Activated CD8-positive, alpha-beta memory T cell treated with anti-CD3 and anti-CD28 coated beads, Interleukin-2, amount 50 U/mL, for 1 hour (primary cell): ENCODE measurements at regions not wholly inside any gene's neighbourhood (a gene's known extent, or its start where the extent isn't known, plus 50 kb on each side); places are given as distances from the start of the nearest gene placed in this dataset.

Experiments
- DNase-seq: peaks from one replicate; pipeline ENCODE4 v3.0.0-alpha.2; 2020; ENCODE audit errors: extremely low read depth

DNA sequence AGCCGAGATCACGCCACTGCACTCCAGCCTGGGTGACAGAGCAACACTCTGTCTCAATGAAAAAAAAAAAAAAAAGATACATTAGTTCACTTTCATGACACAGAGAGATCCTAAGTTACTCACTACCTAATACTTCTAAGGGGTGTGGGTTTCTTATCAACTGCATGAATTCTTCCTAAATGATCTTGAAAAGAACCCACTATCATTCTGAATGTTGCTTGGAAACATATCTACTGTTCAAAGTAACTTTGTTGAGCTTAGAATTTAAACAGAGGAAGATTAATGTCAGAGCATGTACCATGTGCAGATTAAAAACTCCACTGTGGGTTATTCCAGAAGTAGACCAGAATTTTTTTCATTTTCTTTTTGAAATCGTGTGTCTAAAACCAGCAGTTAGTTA is 241.5 kb downstream of the LTN1 start:
- DNase-seq: no peak

DNA sequence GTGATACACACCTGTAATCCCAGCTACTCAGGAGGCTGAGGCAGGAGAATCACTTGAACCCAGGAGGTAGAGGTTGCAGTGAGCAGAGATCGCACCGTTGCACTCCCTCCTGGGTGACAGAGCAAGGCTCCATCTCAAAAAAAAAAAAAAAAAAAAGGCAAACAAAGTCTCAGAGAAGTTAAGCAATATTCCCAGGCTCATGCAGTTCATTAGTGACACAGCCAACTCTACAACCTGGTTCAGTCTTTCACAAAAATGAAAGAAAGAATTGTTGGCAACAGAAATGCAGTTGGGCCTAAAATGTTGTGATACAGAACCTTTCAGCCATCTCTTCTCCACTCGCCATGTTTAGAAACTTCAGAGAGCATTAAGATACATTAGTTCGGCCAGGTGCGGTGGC is 242.1 kb downstream of the LTN1 start:
- no peak for DNase-seq

DNA sequence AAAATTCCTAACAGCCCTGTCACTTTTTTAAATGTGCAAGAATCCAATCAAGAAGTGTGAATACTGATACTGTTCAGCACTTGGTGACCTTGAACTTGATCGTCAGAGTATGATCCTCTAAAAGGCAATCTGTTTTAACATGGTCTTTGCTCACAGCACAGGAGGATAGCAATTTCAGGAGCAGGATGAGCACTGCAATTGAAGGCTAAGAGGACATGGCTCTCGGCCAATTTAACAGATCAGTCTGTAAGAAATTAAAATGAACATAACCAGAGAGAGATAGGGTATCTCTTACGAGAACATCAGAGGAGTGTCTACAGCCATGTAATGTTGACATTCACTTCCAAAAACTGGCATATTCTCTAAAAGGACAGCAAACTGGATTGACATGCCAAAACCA is 243.1 kb downstream of the LTN1 start:
- no peak for DNase-seq

DNA sequence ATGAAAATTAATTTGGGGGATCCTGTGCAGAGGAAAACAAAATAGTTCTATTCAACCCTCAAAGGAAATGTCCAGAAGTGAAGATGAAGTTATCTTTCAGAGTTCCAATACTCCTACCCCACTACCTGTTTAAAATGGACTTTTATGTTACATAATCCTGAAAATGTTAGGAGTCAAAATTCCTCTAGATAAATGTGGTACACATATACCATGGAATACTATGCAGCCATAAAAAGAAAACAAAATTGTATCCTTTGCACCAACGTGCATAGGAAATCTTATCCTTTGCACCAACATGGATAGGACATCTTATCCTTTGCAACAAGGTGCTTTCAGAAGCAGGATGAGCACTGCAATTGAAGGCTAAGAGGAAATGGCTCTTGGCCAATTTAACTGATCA is 245.2 kb downstream of the LTN1 start:
- DNase-seq: no peak

DNA sequence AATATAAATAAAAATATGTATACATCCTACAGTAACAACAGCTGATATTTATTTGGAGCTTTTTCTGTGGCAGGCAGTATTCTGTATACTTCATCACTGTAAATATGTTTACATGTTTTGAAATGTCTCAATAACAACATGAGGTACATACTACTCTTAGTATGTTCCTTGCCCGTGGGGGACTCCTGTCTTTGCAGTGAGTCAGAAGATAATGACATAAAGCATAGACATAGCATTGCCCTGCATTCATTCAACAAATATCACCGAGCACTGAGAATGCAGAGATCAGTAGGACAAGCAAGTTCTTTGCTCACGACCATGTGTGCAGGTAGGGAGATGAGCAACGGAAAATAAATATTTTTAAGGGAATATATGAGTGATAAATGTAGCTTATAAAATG is 246.5 kb downstream of the LTN1 start:
- DNase-seq: no peak

DNA sequence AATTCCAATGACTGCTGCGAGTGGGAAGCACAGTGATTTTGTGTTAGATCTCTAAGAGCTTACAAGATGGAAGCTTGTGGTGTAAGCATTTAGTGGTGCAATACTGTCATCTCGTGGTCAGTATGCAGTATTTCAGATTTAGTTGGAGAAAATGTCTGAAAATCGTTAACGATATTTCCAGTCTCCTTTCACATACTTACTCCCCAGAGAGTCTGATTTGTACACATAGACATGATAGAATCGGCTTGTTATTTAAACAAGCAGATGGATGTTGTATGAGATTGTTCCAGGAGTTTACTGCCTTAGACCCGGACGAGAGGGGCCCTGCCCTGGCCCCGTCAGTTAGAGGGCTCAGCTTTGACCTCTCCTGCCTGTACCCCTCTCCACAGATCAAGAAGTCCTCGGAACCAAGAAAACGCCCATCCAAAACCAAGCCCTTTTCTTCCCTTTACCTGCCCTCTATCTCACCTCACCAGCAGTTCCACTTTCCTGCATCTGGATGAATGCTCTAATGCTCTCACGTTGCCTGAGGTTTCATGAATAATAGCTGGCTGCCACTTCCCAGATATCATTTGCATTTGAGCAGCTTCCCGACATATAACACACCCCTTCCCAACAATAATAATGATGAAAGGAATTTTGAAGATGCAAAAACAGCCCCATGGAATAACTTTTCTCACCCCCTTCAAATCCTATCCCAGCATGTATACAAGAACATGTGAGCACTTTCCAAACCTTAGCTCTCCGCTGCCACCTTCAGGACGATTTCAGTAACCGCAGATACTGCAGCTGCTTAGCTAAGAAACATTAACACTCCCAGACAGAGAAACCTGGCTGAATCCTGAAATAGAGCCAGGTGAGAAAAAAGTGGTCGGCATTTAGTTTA is 247.3 kb downstream of the LTN1 start:
- DNase-seq: peak; percentile 38

DNA sequence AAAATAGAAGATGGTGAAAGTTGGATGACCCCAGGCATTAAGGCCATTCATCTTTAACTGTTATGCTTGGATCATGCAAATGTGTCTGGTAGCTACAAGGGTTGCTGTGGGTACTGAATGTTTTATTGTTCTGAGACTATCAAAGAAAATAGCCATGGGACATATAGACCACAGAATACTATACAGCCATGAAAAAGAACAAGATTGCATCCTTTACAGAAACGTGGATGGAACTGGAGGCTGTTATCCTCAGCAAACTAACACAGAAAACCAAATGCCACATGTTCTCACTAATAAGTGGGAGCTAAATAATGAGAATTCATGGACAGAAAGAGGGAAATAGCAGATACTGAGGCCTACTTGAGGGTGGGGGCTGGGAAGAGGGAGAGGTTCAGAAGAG is 249.0 kb downstream of the LTN1 start:
- no peak for DNase-seq

DNA sequence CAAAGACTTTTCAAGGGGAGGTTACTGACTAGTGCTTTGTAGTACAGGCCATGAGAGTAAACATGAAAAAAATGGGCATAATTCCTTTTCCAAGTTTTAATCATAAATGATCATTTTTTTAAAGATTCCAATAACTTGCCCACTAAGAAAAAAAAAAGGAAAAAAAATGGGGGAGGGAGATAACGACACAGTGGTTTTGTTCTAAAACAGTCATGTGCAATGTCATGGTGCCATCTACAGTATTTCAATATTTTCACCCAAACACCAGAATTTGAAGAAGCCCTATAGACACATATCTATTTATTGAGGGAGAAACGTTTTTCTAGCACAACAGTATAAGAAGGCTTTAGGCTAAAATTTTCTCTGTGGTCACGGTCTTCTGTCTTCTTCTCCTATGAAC is 250.2 kb downstream of the LTN1 start:
- no peak for DNase-seq

DNA sequence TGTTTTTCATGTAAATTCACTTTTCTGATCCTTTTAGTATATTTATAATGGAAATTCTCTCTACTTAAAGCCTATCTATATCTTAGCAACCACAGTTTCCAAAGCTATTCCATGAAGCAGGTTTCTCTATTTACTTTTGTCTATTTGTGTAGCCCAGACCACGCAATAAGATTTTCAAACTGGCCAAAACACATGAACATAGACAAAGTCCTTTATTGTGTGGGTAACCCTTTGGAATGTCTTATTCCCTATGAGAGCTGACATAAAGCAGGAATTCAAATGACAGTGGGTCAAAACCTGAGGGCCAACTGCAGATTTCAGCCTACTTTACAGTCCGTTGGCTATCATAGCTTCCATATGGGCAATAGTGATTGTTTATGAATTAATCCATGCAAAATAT is 252.6 kb downstream of the LTN1 start:
- DNase-seq: no peak

DNA sequence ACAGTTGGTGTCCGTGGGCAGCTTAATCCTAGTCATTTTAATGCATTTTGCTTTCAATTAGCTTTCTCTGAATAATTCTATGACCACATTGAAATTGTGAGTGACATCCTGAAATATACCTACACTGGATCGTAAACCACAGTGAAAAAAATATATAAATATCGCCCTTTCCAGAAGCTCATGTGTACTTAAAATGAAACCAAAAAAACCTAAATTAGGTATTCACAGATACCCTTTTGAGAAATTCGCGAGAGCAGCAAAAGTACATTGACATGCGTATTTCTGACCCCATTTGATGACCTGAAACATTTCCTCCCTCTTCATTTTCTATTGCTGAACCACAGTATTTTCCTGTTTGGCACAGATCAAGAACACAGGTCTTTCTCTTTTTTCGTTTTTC is 253.8 kb downstream of the LTN1 start:
- no peak for DNase-seq

DNA sequence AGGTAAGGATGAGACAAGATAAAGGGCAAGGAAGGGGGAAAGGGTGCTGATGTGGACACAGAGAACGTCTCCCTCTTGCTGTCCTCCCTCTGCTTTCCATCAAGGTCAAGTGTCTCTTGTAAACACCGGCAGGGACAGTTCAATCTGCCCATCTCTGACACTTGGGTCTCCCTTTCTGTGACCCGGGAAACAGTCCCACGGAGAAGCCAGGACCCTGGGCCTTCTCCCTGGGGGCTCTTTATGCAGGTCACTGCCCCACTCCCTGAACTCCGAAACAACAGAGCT is 254.3 kb downstream of the LTN1 start:
- no peak for DNase-seq

DNA sequence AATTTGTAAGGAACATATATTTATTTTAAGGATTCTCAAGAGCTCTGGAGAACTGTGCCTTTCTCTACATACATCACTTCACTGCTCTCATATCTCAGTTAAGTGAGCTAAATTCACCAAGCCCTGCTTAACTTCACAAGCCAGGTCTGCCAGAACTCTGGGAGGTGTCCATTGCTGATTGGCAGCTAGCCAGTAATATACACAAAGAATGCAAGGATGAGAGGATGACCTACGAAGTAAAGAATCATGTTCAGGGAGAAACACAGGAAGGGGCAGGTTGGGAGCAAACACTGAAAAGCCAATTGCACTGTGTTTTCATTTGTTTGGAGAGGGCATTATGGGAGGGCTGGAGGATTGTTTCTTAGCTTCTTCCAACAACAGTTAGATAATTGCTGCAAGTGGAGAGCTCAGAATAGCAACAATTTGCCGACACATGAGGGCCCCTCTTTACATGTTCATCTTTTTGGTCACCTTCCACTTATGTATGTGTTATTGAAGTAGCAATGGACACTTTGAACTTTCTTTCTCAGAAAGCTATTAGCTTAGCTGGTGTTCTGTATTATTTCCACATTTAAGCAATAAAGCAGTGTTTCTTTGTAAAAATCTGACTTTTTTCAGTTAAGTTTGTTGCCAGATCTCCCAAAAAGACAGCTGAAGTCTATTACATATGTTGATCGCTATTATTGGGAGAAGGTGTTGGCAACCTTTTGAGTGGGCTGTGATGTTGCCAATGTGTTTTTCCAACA is 254.8 kb downstream of the LTN1 start:
- DNase-seq: no peak

DNA sequence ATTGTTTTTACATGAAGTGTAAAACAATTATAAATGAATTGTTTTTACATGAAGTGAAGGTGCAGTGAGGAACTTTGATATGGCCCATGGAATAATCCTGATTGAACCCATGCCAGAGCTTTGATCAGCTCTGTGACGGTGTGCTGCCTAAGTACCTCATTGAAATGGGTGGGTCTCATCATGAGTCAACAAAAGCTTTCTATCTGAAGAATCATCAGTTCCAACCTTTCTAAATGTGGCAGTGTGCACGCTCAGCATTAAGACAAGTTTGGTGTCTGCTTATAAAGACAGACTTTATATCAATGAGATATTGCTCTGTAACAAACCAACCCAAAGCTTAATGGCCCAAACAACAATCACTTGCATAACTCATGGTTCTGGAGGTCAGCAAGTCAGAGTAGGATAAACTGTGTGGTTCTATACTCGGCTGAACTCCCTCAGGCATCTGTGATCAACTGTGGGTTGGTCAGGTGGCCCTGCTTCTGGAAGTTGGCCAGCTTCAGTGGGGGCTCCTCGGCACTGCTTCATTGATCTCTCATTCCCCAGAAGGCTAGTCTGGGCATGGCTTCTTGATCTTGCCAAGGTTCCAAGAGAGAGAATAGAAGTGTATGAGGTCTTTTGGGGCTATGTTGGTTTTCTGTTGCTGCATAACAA is 258.0 kb downstream of the LTN1 start:
- no peak for DNase-seq

DNA sequence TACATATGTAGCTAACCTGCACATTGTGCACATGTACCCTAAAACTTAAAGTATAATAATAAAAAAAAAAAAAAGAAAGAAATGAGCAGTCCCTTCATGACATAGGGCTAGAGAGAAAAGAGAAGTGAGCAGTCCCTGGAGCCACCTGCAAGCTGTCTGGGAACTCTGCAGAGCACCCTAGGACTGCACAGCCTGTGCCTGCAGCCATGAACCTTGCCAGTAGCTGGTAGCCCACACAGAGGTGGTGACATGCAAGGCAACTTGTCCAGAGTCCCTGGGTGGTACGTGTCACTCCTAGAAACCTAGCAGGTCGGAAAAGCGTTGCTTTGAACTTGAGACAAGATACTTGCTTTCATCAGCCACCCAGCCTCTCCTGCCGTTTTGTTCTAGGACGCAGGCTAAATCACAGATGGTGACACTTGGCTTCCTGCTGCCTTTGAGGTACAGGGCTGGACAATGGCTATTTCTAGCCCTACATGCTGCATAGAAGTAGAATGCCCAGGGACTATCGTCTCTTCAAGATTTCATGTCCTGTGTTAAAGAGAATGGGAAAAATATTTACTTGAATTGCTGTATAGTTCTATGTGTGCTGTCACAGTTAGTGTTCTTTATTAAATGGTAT is 260.9 kb downstream of the LTN1 start:
- DNase-seq: no peak

DNA sequence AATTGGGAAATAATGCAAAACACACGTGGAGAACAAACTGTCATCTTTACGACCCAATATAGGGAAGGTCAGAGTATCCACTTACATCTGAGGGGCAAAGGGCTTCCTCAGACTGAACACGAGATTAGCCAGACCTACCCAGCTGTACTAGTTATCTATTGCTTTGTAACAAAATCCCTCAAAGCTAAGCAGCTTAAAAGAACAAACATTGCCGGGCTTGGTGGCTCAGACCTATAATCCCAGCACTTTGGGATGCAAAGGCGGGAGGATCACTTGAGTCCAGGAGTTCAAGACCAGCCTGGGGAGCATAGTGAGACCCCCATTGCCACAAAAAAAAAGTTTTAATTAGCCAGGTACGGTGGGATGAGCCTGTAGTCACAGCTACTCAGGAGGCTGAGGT is 262.8 kb downstream of the LTN1 start:
- no peak for DNase-seq

DNA sequence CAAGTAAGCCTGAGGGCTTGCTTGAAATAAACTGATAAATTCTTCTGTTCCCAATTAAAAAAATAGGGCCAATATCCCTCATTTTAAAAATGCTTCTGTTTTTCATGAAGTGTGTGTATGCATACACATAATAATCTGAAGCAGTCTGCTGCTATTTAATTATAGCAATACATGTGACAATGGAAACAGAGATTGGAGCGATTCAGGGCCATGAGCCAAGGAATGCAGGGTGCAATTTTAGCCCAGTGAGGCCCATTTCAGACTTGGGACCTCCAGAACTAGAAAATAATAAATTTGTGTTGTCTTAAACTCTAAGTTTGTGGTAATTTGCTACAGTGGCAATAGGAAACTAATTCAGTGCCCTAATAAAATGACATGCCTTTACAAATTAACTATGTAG is 264.9 kb downstream of the LTN1 start:
- DNase-seq: no peak

DNA sequence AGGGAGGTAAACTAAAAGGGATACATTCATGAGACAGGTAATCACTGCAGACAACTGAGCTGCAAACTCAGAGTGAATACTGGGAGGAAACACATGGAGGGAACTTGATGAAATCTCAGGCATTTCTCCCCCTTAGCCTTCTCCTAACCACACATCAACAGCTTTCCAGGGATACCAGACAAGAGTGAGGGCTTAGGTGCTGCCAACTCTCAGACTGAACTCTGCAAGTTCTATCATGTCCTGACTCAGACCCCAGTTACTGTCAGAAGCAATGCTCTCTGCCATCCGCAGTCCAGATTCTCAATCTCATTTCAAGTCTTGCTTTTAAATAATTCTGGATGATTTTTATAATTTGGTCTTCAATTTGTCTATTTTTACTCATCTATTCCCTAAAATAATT is 267.3 kb downstream of the LTN1 start:
- DNase-seq: no peak

DNA sequence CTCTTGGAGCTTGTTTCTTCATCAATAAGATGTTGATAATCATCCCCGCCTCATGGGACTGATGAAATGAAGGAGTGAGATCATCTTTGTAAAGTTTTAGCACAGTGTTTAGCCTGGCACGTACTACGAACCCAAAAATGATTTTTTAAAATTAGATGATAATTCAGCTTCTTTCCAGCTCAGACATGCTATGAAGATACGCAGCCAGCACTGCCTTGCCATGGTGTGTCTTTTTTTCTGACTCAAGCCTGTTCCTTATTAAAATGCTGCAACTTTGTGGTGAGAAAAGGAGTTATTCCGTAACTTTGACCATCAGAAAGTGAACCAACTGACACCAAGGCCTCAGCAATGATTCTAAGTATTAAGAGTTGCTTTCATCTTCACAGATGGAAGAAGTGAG is 269.0 kb downstream of the LTN1 start:
- no peak for DNase-seq

DNA sequence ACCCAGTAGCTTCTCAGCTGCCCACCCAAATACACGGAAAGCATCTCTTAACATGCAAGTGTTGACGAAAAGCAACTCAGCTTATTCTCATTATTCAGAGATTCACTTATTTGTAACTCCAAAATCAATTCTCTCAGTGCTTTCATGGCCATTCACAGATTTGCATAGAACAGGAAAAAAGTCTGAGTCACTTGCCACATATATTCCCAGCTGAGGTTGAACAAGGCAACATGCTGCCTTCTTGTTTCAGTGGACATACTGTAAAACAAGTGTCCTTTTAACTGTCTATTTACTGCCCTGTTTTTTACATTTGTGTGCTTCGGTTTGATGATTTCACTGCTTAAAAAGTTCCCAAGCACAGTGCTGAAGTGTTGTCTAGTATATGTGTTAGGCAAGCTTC is 273.0 kb downstream of the LTN1 start:
- no peak for DNase-seq

DNA sequence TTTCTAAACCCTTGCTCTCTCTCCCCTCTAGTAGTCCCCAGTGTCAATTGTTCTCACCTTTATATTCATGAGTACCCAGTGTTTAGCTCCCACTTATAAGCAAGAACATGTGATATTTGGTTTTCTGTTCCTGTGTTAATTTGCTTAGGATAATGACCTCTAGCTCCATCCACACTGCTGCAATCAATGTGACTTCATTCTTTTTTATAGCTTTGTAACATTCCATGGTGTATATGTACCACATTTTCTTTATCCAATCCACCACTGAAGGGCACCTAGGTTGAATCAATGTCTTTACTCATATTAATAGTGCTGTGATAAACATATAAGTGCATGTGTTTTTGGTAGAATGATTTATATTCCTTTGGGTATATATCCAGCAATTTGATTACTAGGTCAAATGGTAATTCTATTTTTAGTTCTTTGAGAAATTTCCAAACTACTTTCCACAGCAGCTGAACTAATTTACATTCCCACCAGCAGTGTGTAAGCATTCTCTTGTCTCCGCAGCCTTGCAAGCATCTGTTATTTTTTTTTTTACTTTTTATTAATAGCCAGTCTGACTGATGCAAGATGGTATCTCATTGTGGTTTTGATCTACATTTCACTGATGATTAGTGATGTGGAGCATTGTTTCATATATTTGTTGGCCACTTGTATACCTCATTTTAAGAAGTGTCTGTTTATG is 277.8 kb downstream of the LTN1 start:
- no peak for DNase-seq

DNA sequence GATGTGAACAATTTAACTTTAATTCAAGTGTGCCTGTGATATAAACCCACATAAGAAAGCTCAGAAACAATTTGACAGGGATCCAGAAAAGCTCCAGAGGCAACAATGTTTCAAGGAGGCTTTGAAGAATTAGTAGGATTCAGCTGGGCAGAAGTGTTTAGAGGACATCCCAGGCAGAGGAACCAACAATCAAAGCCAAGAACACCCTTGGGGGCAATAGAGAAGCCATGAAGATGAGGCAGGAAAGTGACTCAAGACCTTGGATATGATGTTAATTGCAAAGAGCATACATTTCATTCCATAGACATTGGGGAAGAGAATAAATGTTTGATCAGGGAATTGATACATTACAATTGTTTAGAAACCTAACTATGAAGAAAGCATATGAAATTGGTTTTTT is 280.3 kb downstream of the LTN1 start:
- DNase-seq: no peak

DNA sequence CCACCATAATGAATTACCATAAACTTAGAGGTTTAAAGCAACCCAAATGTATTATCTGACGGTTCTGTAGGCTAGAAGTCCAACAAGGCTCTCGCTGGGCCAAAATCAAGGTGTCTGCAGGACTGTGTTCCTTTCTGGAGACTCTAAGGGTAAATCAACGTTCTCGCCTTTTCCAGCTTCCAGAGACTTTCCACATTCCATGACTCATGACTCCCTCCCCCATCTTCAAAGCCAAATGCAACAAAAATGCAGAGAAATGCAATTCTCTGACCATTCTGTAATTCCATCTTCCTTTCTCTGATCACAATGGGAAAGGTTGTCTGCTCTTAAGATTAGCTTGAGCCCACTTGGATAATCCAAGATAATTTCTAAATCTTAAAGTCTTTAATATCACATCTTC is 287.1 kb downstream of the LTN1 start:
- no peak for DNase-seq
